ENCODE measurements at regions not wholly inside any gene's neighbourhood (a gene's known extent, or its start where the extent isn't known, plus 50 kb on each side); places are given as distances from the start of the nearest gene placed in this dataset.

DNA sequence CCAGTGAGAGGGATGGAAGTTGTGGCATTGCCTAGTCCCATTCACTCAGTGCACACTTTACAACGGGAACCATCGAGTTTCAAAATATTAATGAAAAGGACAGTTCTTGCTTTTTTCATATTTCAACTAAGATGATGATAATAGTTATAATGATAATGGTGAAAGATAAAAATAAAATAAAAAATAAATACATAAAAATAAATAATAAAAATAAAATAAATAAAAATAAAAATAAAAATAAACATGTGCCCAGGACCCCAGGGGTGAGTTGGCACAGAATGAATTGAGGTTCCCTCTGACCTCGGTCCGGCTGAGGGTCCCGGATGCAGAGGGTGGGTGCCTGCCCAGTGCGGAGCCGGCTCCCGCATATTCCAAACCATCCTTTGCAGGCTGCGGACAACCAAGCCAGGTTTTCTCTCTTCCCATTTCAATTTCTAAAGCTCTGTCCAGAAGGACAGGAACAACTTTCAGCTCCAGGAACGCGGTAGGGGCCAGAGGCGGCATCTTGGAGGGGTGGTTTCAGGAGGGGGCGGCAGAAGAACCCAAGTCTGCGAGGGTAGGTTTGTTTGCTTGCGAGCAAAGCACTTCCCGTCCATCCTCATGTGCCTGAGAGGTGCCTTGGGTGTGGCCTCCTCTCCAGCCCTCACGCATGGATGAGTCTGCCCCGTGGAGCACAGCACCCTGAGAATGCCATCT is 236.8 kb downstream of the DLL1 start (continued):
- TF ChIP-seq, protein P1, sequence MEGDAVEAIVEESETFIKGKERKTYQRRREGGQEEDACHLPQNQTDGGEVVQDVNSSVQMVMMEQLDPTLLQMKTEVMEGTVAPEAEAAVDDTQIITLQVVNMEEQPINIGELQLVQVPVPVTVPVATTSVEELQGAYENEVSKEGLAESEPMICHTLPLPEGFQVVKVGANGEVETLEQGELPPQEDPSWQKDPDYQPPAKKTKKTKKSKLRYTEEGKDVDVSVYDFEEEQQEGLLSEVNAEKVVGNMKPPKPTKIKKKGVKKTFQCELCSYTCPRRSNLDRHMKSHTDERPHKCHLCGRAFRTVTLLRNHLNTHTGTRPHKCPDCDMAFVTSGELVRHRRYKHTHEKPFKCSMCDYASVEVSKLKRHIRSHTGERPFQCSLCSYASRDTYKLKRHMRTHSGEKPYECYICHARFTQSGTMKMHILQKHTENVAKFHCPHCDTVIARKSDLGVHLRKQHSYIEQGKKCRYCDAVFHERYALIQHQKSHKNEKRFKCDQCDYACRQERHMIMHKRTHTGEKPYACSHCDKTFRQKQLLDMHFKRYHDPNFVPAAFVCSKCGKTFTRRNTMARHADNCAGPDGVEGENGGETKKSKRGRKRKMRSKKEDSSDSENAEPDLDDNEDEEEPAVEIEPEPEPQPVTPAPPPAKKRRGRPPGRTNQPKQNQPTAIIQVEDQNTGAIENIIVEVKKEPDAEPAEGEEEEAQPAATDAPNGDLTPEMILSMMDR (IDR thresholded peaks at IDR 0.05): no peak
- TF ChIP-seq EZH2phosphoT487 (IDR thresholded peaks at IDR 0.05; ENCODE audit: borderline replicate concordance, low read depth) (no peak), GATA2 (CRISPR knock-in tag; IDR thresholded peaks at IDR 0.05) (no peak), MXI1 (IDR thresholded peaks at IDR 0.05; ENCODE audit: low read depth, low read length) (no peak)
- TF ChIP-seq, protein P2, sequence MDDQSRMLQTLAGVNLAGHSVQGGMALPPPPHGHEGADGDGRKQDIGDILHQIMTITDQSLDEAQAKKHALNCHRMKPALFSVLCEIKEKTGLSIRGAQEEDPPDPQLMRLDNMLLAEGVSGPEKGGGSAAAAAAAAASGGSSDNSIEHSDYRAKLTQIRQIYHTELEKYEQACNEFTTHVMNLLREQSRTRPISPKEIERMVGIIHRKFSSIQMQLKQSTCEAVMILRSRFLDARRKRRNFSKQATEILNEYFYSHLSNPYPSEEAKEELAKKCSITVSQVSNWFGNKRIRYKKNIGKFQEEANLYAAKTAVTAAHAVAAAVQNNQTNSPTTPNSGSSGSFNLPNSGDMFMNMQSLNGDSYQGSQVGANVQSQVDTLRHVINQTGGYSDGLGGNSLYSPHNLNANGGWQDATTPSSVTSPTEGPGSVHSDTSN (IDR thresholded peaks at IDR 0.05): no peak

DNA sequence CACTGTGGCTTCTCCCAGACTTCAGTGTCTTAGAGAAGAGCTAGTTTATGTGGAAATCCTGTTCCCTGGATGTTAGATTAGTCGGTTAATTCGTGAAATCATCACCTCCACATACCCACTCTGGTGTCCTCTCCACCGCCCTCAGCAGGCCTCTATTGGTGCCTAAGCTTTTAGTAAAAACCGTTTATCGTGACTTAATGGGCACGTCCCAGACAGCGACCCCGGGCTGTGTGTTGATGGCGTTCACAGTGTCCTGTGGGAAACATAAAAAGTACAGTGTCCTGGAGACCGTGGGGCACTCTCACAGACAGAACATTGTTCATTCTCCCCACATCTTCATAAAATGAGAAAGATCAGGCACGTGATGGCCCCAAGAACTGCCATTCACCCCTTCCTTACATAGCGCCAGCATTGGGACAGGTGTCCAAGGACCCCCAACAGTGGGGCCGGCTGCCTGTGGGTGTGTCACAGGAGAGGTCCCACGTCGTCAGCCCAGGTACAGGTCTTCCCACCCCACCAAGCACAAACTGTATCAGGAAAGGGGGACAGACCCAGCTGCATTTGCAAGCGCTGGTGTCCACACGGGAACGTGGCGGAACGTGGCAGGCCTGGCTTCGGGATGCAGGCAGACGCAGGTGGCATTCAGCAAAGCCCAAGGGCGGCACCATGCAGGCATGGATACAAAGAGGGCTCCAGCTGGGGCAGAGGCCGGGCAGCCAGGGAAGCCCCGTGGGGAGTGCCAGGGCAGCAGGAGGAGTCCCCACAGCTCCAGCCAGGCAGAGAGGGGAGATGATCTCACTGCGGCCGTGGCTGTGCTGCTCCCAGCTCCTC is 237.7 kb downstream of the DLL1 start:
- Histone ChIP-seq H3K4me2 (no peak overlapping the region), H2AFZ (ENCODE audit: low read depth) (no peak overlapping the region), H3K9me2 (no peaks in the 10 kb centered on the region), H3K27ac (ENCODE audit: low read depth in 2 of 2, low read length in 1 of 2) (no peak overlapping the region), H4K20me1 (ENCODE audit: insufficient read depth) (no peaks in the 10 kb centered on the region), H3K9ac (no peak overlapping the region), H3F3A (replicated peaks; ENCODE audit: insufficient read depth) (no peaks in the 10 kb centered on the region), H3K27me3 (ENCODE audit: insufficient read depth) (no peaks in the 10 kb centered on the region), H3K79me2 (ENCODE audit: insufficient read depth) (no peaks in the 10 kb centered on the region), H3K4me1 (ENCODE audit: control insufficient read depth in 1 of 2, insufficient read depth in 2 of 2, low read depth in 1 of 2, low read length in 1 of 2) (peaks cover 0 to 9% of the 10 kb centered on the region in 2 experiments; a peak in 1 of 4 replicates), H3K36me3 (replicated peaks in 1 of 2; ENCODE audit: control insufficient read depth in 1 of 2, insufficient read depth in 2 of 2, low read length in 1 of 2) (no peaks in the 10 kb centered on the region), H3K4me3 (ENCODE audit: low read depth in 2 of 2, low read length in 1 of 2) (no peak overlapping the region), H3K9me3 (no peaks in the 10 kb centered on the region)
- DNase-seq: no peak
- ChIA-PET CTCF (no interaction called here), POLR2A (no interaction called here)
- WGBS (ENCODE audit: low lambda C conversion rate): 53% methylated on average over 16 of the region's 27 CpGs
- TF ChIP-seq TAF1 (IDR thresholded peaks at IDR 0.05; ENCODE audit: borderline replicate concordance, low read depth, low read length) (no peak), TCF12 (IDR thresholded peaks at IDR 0.05) (no peak), RFX5 (IDR thresholded peaks at IDR 0.05; ENCODE audit: low read length) (no peak)
- TF ChIP-seq, protein P3, sequence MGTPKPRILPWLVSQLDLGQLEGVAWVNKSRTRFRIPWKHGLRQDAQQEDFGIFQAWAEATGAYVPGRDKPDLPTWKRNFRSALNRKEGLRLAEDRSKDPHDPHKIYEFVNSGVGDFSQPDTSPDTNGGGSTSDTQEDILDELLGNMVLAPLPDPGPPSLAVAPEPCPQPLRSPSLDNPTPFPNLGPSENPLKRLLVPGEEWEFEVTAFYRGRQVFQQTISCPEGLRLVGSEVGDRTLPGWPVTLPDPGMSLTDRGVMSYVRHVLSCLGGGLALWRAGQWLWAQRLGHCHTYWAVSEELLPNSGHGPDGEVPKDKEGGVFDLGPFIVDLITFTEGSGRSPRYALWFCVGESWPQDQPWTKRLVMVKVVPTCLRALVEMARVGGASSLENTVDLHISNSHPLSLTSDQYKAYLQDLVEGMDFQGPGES (IDR thresholded peaks at IDR 0.05; ENCODE audit: low read depth, low read length): no peak
- TF ChIP-seq, protein P1 (IDR thresholded peaks at IDR 0.05): no peak

Measured in SK-N-SH (cell line).